Colonic mucosa (tissue), 4 donors: ENCODE measurements at regions not wholly inside any gene's neighbourhood (a gene's known extent, or its start where the extent isn't known, plus 50 kb on each side); places are given as distances from the start of the nearest gene placed in this dataset.
A peak's percentile ranks its signal among the peaks of the same experiment; 100 is the strongest.

Source experiments
- DNase-seq: peaks from one replicate; pipeline ENCODE4 v3.0.0-alpha.2; 2020
- H3K27ac ChIP-seq: fragments of 200-600 bp; one replicate; pipeline ENCODE4 v1.8.0; 2021
- H3K27me3 ChIP-seq: fragments of 200-600 bp; one replicate; pipeline ENCODE4 v1.8.0; 2021
- H3K36me3 ChIP-seq: fragments of 200-600 bp; one replicate; pipeline ENCODE4 v1.8.0; 2021
- H3K4me1 ChIP-seq: fragments of 200-600 bp; one replicate; pipeline ENCODE4 v1.8.0; 2021; ENCODE audit warnings: mild to moderate bottlenecking
- H3K4me3 ChIP-seq: fragments of 200-600 bp; one replicate; pipeline ENCODE4 v1.8.0; 2021
- H3K9ac ChIP-seq, 2 donors: one replicate each; pipeline ENCODE4 v1.7.0; 2013; ENCODE audit warnings: control low read depth in 2 of 2, low read depth in 2 of 2, low read length in 2 of 2
- H3K9me3 ChIP-seq: fragments of 200-600 bp; one replicate; pipeline ENCODE4 v1.8.0; 2021
- intact Hi-C: fragments of 100-400 bp; cut with DNase I; formaldehyde crosslinking; loops from one replicate; pipeline ENCODE4 v1.14.1; 2022
- TF ChIP-seq, protein P1 (sequence below): fragments of 200-600 bp; IDR thresholded peaks from one replicate; pipeline ENCODE4 v1.8.0; 2022; ENCODE audit warnings: antibody characterized with exemption, mild to moderate bottlenecking
- donor health status: healthy.
- donor health status: DM: no; HTN: no; CAD: no.
- donor health status: DM: no; HTN: no; CAD: no.

DNA sequence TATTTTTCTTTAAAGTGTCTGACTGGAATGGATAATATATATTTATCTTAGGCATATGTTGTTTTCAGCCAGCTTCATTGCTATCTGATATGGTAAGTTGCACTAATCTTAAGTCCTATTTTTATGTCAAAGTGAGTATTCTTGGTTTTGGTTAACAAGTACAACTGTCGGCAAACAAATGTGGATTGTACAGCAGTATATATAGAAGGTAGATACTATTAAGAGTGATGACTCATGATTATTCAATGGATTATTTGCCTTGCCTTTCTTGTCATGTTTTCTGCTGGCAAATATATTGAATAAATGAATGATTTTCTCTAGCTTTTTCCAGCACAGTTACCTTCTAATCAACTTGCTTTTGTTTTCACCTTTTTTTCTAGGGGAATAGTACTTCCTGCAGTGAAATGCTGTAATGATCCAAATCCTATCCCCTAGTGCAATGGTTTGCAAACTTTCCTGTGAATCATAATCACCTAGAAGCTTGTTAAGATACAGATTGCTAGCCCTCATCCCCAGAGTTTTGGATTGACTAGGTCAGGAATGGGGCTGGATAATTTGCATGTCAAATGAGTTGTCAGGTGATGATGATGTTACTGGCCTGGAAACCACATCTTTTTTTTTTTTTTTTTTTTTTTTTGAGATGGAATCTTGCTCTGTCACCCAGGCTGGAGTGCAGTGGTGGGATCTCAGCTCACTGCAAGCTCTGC, 60.8 kb upstream of the ARRDC3 start:
- TF ChIP-seq, protein P1, sequence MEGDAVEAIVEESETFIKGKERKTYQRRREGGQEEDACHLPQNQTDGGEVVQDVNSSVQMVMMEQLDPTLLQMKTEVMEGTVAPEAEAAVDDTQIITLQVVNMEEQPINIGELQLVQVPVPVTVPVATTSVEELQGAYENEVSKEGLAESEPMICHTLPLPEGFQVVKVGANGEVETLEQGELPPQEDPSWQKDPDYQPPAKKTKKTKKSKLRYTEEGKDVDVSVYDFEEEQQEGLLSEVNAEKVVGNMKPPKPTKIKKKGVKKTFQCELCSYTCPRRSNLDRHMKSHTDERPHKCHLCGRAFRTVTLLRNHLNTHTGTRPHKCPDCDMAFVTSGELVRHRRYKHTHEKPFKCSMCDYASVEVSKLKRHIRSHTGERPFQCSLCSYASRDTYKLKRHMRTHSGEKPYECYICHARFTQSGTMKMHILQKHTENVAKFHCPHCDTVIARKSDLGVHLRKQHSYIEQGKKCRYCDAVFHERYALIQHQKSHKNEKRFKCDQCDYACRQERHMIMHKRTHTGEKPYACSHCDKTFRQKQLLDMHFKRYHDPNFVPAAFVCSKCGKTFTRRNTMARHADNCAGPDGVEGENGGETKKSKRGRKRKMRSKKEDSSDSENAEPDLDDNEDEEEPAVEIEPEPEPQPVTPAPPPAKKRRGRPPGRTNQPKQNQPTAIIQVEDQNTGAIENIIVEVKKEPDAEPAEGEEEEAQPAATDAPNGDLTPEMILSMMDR: no peak
- Histone ChIP-seq H3K9me3 (no peaks in the 10 kb centered on the region), H3K27me3 (no peaks in the 10 kb centered on the region), H3K9ac (no peak overlapping the region), H3K36me3 (no peaks in the 10 kb centered on the region), H3K4me1 (no peaks in the 10 kb centered on the region), H3K27ac (no peak overlapping the region), H3K4me3 (no peak overlapping the region)
- DNase-seq: no peak
- intact Hi-C loops: no loop called here

GRCh38 chr5:91443023-91443422, 59.9 kb upstream of the ARRDC3 start:
- Histone ChIP-seq H3K9me3 (no peaks in the 10 kb centered on the region), H3K9ac (no peak overlapping the region), H3K4me3 (no peak overlapping the region), H3K27me3 (no peaks in the 10 kb centered on the region), H3K36me3 (no peaks in the 10 kb centered on the region), H3K27ac (no peak overlapping the region), H3K4me1 (no peaks in the 10 kb centered on the region)
- DNase-seq: no peak
- intact Hi-C loops: no loop called here
- TF ChIP-seq, protein P1: no peak

GRCh38 chr5:91441082-91441481, 58.0 kb upstream of the ARRDC3 start:
- no peaks in the 10 kb centered on the region for H3K9me3 ChIP-seq
- TF ChIP-seq, protein P1: no peak

GRCh38 chr5:91438871-91439270, 55.8 kb upstream of the ARRDC3 start:
- no peaks in the 10 kb centered on the region for H3K36me3 ChIP-seq
- TF ChIP-seq, protein P1: no peak
- H3K4me1 ChIP-seq: no peaks in the 10 kb centered on the region
- DNase-seq: peak; percentile 36
- no peak overlapping the region for H3K27ac ChIP-seq
- intact Hi-C loops: no loop called here
- no peak overlapping the region for H3K4me3 ChIP-seq
- H3K9ac ChIP-seq: no peak overlapping the region
- H3K27me3 ChIP-seq: no peaks in the 10 kb centered on the region
- no peaks in the 10 kb centered on the region for H3K9me3 ChIP-seq

More at GRCh38 chr5:91441082-91441481, 58.0 kb upstream of the ARRDC3 start:
- no peak overlapping the region for H3K27ac ChIP-seq
- H3K9ac ChIP-seq: no peak overlapping the region
- no peaks in the 10 kb centered on the region for H3K27me3 ChIP-seq
- no peaks in the 10 kb centered on the region for H3K36me3 ChIP-seq
- no peak overlapping the region for H3K4me3 ChIP-seq
- DNase-seq: no peak
- intact Hi-C loops: no loop called here
- H3K4me1 ChIP-seq: no peaks in the 10 kb centered on the region

- no peak for DNase-seq
- Histone ChIP-seq H3K9me3 (no peaks in the 10 kb centered on the region), H3K36me3 (no peaks in the 10 kb centered on the region), H3K4me3 (no peak overlapping the region), H3K9ac (no peak overlapping the region), H3K4me1 (no peaks in the 10 kb centered on the region), H3K27me3 (no peaks in the 10 kb centered on the region), H3K27ac (no peak overlapping the region)
- intact Hi-C loops: no loop called here
- TF ChIP-seq, protein P1: no peak
Observed at GRCh38 chr5:91436241-91436640, 53.1 kb upstream of the ARRDC3 start.
